Breast epithelium (tissue), 3 donors: ENCODE measurements at regions not wholly inside any gene's neighbourhood (a gene's known extent, or its start where the extent isn't known, plus 50 kb on each side); places are given as distances from the start of the nearest gene placed in this dataset.

Source experiments
- CTCF ChIP-seq, 3 donors: fragments of 450-650 bp; IDR thresholded peaks; one replicate each; pipeline ENCODE4 v1.5.1; 2016 to 2017; ENCODE audit warnings: antibody characterized with exemption in 3 of 3, mild to moderate bottlenecking in 3 of 3, moderate library complexity in 3 of 3
- POLR2A ChIP-seq: fragments of 450-650 bp; IDR thresholded peaks from one replicate; pipeline ENCODE4 v1.6.1; 2016; ENCODE audit warnings: antibody characterized with exemption, mild to moderate bottlenecking, moderate library complexity
- POLR2AphosphoS5 ChIP-seq, 3 donors: sonication (generic); formaldehyde crosslinking; IDR thresholded peaks; one replicate each; pipeline ENCODE4 v1.6.1; 2017; ENCODE audit warnings: antibody characterized with exemption in 3 of 3

- TF ChIP-seq POLR2A (no peak), CTCF (IDR thresholded peaks at IDR 0.05) (no peak), POLR2AphosphoS5 (IDR thresholded peaks at IDR 0.05) (no peak)
These were observed 340.4 kb upstream of the PCDH20 start for GRCh38 chr13:61756031-61756430.
